Neural progenitor cell (in vitro differentiated cells): ENCODE measurements at regions not wholly inside any gene's neighbourhood (a gene's known extent, or its start where the extent isn't known, plus 50 kb on each side); places are given as distances from the start of the nearest gene placed in this dataset.
A peak's percentile ranks its signal among the peaks of the same experiment; 100 is the strongest.

Experiments used
- DNase-seq: peaks from one replicate; pipeline ENCODE4 v3.0.0-alpha.2; 2016; ENCODE audit warnings: low spot score
- H2AFZ ChIP-seq: fragments of 200-600 bp; sonication (generic); replicated peaks from 2 replicates; pipeline ENCODE4 v1.6.1; 2016; ENCODE audit warnings: antibody characterized with exemption
- H3F3A ChIP-seq: fragments of 200-600 bp; sonication (generic); 2 replicates; pipeline ENCODE4 v1.6.1; 2016; ENCODE audit warnings: antibody characterized with exemption, low read depth
- H3K27ac ChIP-seq: fragments of 200-600 bp; sonication (generic); 2 replicates; pipeline ENCODE4 v1.5.1; 2016; ENCODE audit warnings: mild to moderate bottlenecking
- H3K27me3 ChIP-seq: fragments of 200-600 bp; sonication (generic); 2 replicates; pipeline ENCODE4 v1.6.1; 2016; ENCODE audit warnings: mild to moderate bottlenecking, moderate library complexity
- H3K36me3 ChIP-seq: fragments of 200-600 bp; sonication (generic); 2 replicates; pipeline ENCODE4 v1.5.1; 2016
- H3K4me1 ChIP-seq: fragments of 200-600 bp; sonication (generic); 2 replicates; pipeline ENCODE4 v1.6.1; 2016; ENCODE audit warnings: mixed run types
- H3K4me2 ChIP-seq: fragments of 200-600 bp; sonication (generic); 2 replicates; pipeline ENCODE4 v1.6.1; 2016
- H3K4me3 ChIP-seq: fragments of 200-600 bp; sonication (generic); 2 replicates; pipeline ENCODE4 v1.5.1; 2016
- H3K79me2 ChIP-seq: fragments of 200-600 bp; sonication (generic); 2 replicates; pipeline ENCODE4 v1.6.1; 2016; ENCODE audit warnings: low read depth
- H3K9ac ChIP-seq: fragments of 200-600 bp; sonication (generic); 2 replicates; pipeline ENCODE4 v1.6.1; 2016
- H3K9me3 ChIP-seq: fragments of 200-600 bp; sonication (generic); 2 replicates; pipeline ENCODE4 v1.5.1; 2016; ENCODE audit warnings: low read depth
- H4K20me1 ChIP-seq: fragments of 200-600 bp; sonication (generic); 2 replicates; pipeline ENCODE4 v1.6.1; 2016; ENCODE audit warnings: low read depth
- H3K27ac Mint-ChIP-seq: 3 replicates; pipeline ENCODE4 v1.8.0; 2021; ENCODE audit warnings: mixed read lengths
- H3K27me3 Mint-ChIP-seq: 2 replicates; pipeline ENCODE4 v1.8.0; 2022; ENCODE audit warnings: low read depth, mild to moderate bottlenecking, inconsistent platforms, moderate library complexity, mixed read lengths; ENCODE audit not compliant: insufficient read depth
- H3K36me3 Mint-ChIP-seq: 3 replicates; pipeline ENCODE4 v1.8.0; 2021; ENCODE audit warnings: mixed read lengths
- H3K4me1 Mint-ChIP-seq: 3 replicates; pipeline ENCODE4 v1.8.0; 2021; ENCODE audit warnings: mixed read lengths
- H3K4me3 Mint-ChIP-seq: 3 replicates; pipeline ENCODE4 v1.8.0; 2021; ENCODE audit warnings: mild to moderate bottlenecking, moderate library complexity, mixed read lengths
- H3K9me3 Mint-ChIP-seq: 3 replicates; pipeline ENCODE4 v1.8.0; 2020; ENCODE audit warnings: mixed read lengths
- CTCF ChIP-seq: fragments of 200-600 bp; sonication (generic); IDR thresholded peaks from 2 replicates; pipeline ENCODE4 v1.5.1; 2017; ENCODE audit warnings: antibody characterized with exemption, mild to moderate bottlenecking
- EZH2 ChIP-seq: fragments of 200-600 bp; sonication (generic); IDR thresholded peaks from 2 replicates; pipeline ENCODE4 v1.6.1; 2017; ENCODE audit warnings: antibody characterized with exemption, mild to moderate bottlenecking, moderate library complexity
- EZH2phosphoT487 ChIP-seq: fragments of 200-600 bp; sonication (generic); IDR thresholded peaks from 2 replicates; pipeline ENCODE4 v1.6.1; 2017; ENCODE audit warnings: antibody characterized with exemption

- no peaks in the 10 kb centered on the region for H3K9me3 Mint-ChIP-seq
- Histone ChIP-seq H3K27ac (no peak overlapping the region), H3K79me2 (no peaks in the 10 kb centered on the region), H3K9me3 (no peaks in the 10 kb centered on the region), H3K27me3 (no peaks in the 10 kb centered on the region), H3F3A (no peaks in the 10 kb centered on the region), H3K4me1 (no peaks in the 10 kb centered on the region), H2AFZ (peak overlapping the region; percentile 35), H3K36me3 (no peaks in the 10 kb centered on the region), H3K4me3 (no peak overlapping the region), H3K9ac (no peak overlapping the region), H4K20me1 (no peaks in the 10 kb centered on the region), H3K4me2 (no peak overlapping the region)
- H3K27ac Mint-ChIP-seq: no peak overlapping the region
- no peak for DNase-seq
- no peak for TF ChIP-seq EZH2phosphoT487
- no peak for TF ChIP-seq EZH2
- TF ChIP-seq CTCF: no peak
- H3K4me1 Mint-ChIP-seq: no peaks in the 10 kb centered on the region
- H3K36me3 Mint-ChIP-seq: no peaks in the 10 kb centered on the region
- H3K27me3 Mint-ChIP-seq: no peaks in the 10 kb centered on the region
- H3K4me3 Mint-ChIP-seq: no peak overlapping the region
These were observed 282.0 kb upstream of the PPFIA2 start for GRCh38 chr12:82040987-82041743.

GRCh38 chr12:82034769-82035168 is 275.6 kb upstream of the PPFIA2 start:
- Mint-ChIP-seq H3K9me3 (no peaks in the 10 kb centered on the region), H3K27ac (no peak overlapping the region), H3K4me3 (no peak overlapping the region), H3K36me3 (no peaks in the 10 kb centered on the region), H3K27me3 (no peaks in the 10 kb centered on the region), H3K4me1 (no peaks in the 10 kb centered on the region)
- no peak overlapping the region for H3K4me2 ChIP-seq
- no peak for DNase-seq
- no peaks in the 10 kb centered on the region for H3K9me3 ChIP-seq
- no peak overlapping the region for H3K27ac ChIP-seq
- H4K20me1 ChIP-seq: no peaks in the 10 kb centered on the region
- H3K27me3 ChIP-seq: no peaks in the 10 kb centered on the region
- H3K9ac ChIP-seq: no peak overlapping the region
- no peak overlapping the region for H2AFZ ChIP-seq
- no peak overlapping the region for H3K4me3 ChIP-seq
- no peaks in the 10 kb centered on the region for H3K79me2 ChIP-seq
- no peaks in the 10 kb centered on the region for H3K4me1 ChIP-seq
- H3F3A ChIP-seq: no peaks in the 10 kb centered on the region
- TF ChIP-seq CTCF (no peak), EZH2phosphoT487 (no peak), EZH2 (no peak)
- no peaks in the 10 kb centered on the region for H3K36me3 ChIP-seq

- no peaks in the 10 kb centered on the region for H3K9me3 ChIP-seq
- H3K27me3 Mint-ChIP-seq: no peaks in the 10 kb centered on the region
- H3F3A ChIP-seq: no peaks in the 10 kb centered on the region
- H3K9me3 Mint-ChIP-seq: no peaks in the 10 kb centered on the region
- no peak for DNase-seq
- no peaks in the 10 kb centered on the region for H3K36me3 ChIP-seq
- H3K4me3 ChIP-seq: no peak overlapping the region
- H2AFZ ChIP-seq: no peak overlapping the region
- H3K4me2 ChIP-seq: no peak overlapping the region
- H3K27ac Mint-ChIP-seq: no peak overlapping the region
- no peaks in the 10 kb centered on the region for H3K36me3 Mint-ChIP-seq
- H4K20me1 ChIP-seq: no peaks in the 10 kb centered on the region
- no peak overlapping the region for H3K9ac ChIP-seq
- no peaks in the 10 kb centered on the region for H3K4me1 Mint-ChIP-seq
- H3K79me2 ChIP-seq: no peaks in the 10 kb centered on the region
- no peak overlapping the region for H3K27ac ChIP-seq
- no peak overlapping the region for H3K4me3 Mint-ChIP-seq
- TF ChIP-seq EZH2phosphoT487 (no peak), EZH2 (no peak), CTCF (no peak)
- no peaks in the 10 kb centered on the region for H3K27me3 ChIP-seq
- H3K4me1 ChIP-seq: no peaks in the 10 kb centered on the region
These were observed 270.8 kb upstream of the PPFIA2 start for GRCh38 chr12:82029936-82030335.
